IMR-90 (cell line): ENCODE measurements at regions not wholly inside any gene's neighbourhood (a gene's known extent, or its start where the extent isn't known, plus 50 kb on each side); places are given as distances from the start of the nearest gene placed in this dataset.

Source experiments
- ATAC-seq: fragments of 200-7000 bp; cut with Tn5 transposase; 2 replicates; pipeline ENCODE4 v1.9.1; 2020; ENCODE audit warnings: low read depth, mild to moderate bottlenecking, moderate library complexity
- BruUV-seq: library from RNA; stranded (reverse); fragments of 400-500 nt; replicated peaks from 2 replicates; lab custom pipeline; 2021; lab: Mats Ljungman, UMichigan
- CTCF ChIA-PET: fragments of 300-600 bp; formaldehyde crosslinking; extraction: SDS; loops from one replicate; lab custom pipeline; 2021; ENCODE audit warnings: antibody characterized with exemption; lab: Yijun Ruan, JAX
- POLR2A ChIA-PET: fragments of 300-600 bp; sonication (Branson Sonifier 250); formaldehyde crosslinking; loops from one replicate; lab custom pipeline; 2022; ENCODE audit warnings: antibody characterized with exemption; ENCODE audit not compliant: unreplicated experiment; lab: Charles Lee
- DNase-seq: peaks from one replicate; pipeline ENCODE4 v3.0.0; 2013
- H2AFZ ChIP-seq: replicated peaks from 2 replicates; pipeline ENCODE3; 2013; ENCODE audit warnings: low read length, mild to moderate bottlenecking; ENCODE audit not compliant: poor library complexity
- H2AK5ac ChIP-seq: 2 replicates; pipeline ENCODE4 v1.6.1; 2013; ENCODE audit warnings: low read depth, low read length, inconsistent platforms
- H2AK9ac ChIP-seq: replicated peaks from 2 replicates; pipeline ENCODE3; 2013; ENCODE audit warnings: mild to moderate bottlenecking, low read depth, low read length, moderate library complexity; ENCODE audit not compliant: poor library complexity
- H2BK120ac ChIP-seq: 2 replicates; pipeline ENCODE4 v1.6.1; 2013; ENCODE audit warnings: low read depth, low read length, inconsistent platforms
- H2BK15ac ChIP-seq: 3 replicates; pipeline ENCODE4 v1.6.1; 2013; ENCODE audit warnings: low read depth, low read length, inconsistent platforms
- H2BK20ac ChIP-seq: 2 replicates; pipeline ENCODE4 v1.6.1; 2013; ENCODE audit warnings: low read depth, mild to moderate bottlenecking, inconsistent platforms, low read length, moderate library complexity
- H2BK5ac ChIP-seq: 2 replicates; pipeline ENCODE4 v1.6.1; 2013; ENCODE audit warnings: mild to moderate bottlenecking, low read depth, low read length, inconsistent platforms; ENCODE audit not compliant: poor library complexity, severe bottlenecking
- H3K14ac ChIP-seq: replicated peaks from 2 replicates; pipeline ENCODE4 v1.6.1; 2013; ENCODE audit warnings: low read depth, low read length, inconsistent platforms
- H3K18ac ChIP-seq: 2 replicates; pipeline ENCODE4 v1.6.1; 2013; ENCODE audit warnings: low read depth, low read length, control low read depth
- H3K23ac ChIP-seq: 2 replicates; pipeline ENCODE4 v1.6.1; 2013; ENCODE audit warnings: low read depth, low read length, inconsistent platforms
- H3K27ac ChIP-seq: 2 replicates; pipeline ENCODE4 v1.5.1; 2013; ENCODE audit warnings: mild to moderate bottlenecking, control low read depth, low read length; ENCODE audit not compliant: insufficient read depth
- H3K27me3 ChIP-seq: 2 replicates; pipeline ENCODE4 v1.6.1; 2013; ENCODE audit warnings: low read length; ENCODE audit not compliant: control insufficient read depth, insufficient read depth
- H3K36me3 ChIP-seq: 2 replicates; pipeline ENCODE4 v1.6.1; 2013; ENCODE audit warnings: low read length, mixed read lengths; ENCODE audit not compliant: control insufficient read depth, insufficient read depth
- H3K4ac ChIP-seq: 2 replicates; pipeline ENCODE4 v1.6.1; 2013; ENCODE audit warnings: low read depth, low read length, inconsistent platforms
- H3K4me1 ChIP-seq: 2 replicates; pipeline ENCODE4 v1.6.1; 2013; ENCODE audit warnings: low read length, mixed read lengths; ENCODE audit not compliant: control insufficient read depth, insufficient read depth
- H3K4me2 ChIP-seq: 2 replicates; pipeline ENCODE4 v1.6.1; 2013; ENCODE audit warnings: low read depth, mild to moderate bottlenecking, control low read depth, low read length, moderate library complexity
- H3K4me3 ChIP-seq: 2 replicates; pipeline ENCODE4 v1.5.1; 2013; ENCODE audit warnings: low read depth, mild to moderate bottlenecking, control low read depth, low read length, moderate library complexity; ENCODE audit not compliant: insufficient read depth
- H3K56ac ChIP-seq: 2 replicates; pipeline ENCODE4 v1.6.1; 2013; ENCODE audit warnings: low read length, inconsistent platforms; ENCODE audit not compliant: insufficient read depth; ENCODE audit errors: extremely low read depth
- H3K79me1 ChIP-seq, 2 experiments: 2 replicates each; pipeline ENCODE4 v1.6.1; 2013; ENCODE audit warnings: low read length in 2 of 2, inconsistent platforms in 1 of 2, low read depth in 1 of 2
- H3K9ac ChIP-seq: 2 replicates; pipeline ENCODE4 v1.6.1; 2013; ENCODE audit warnings: low read depth, low read length, control low read depth
- H3K9me1 ChIP-seq: 2 replicates; pipeline ENCODE4 v1.6.1; 2013; ENCODE audit warnings: low read length, inconsistent platforms; ENCODE audit not compliant: insufficient read depth
- H3K9me3 ChIP-seq: 2 replicates; pipeline ENCODE4 v1.6.1; 2013; ENCODE audit warnings: low read length; ENCODE audit not compliant: control insufficient read depth, insufficient read depth
- H4K20me1 ChIP-seq: 2 replicates; pipeline ENCODE4 v1.6.1; 2013; ENCODE audit warnings: low read length, inconsistent platforms; ENCODE audit not compliant: insufficient read depth
- H4K5ac ChIP-seq: 2 replicates; pipeline ENCODE4 v1.6.1; 2013; ENCODE audit warnings: mild to moderate bottlenecking, low read depth, low read length, control low read depth
- H4K8ac ChIP-seq, 2 experiments: 2 replicates each; pipeline ENCODE4 v1.6.1; 2013; ENCODE audit warnings: low read depth in 2 of 2, low read length in 2 of 2, control low read depth in 1 of 2, inconsistent platforms in 1 of 2
- H4K91ac ChIP-seq: 2 replicates; pipeline ENCODE4 v1.6.1; 2013; ENCODE audit warnings: low read depth, low read length, inconsistent platforms; ENCODE audit not compliant: insufficient read depth
- BHLHE40 ChIP-seq: fragments of 150-350 bp; IDR thresholded peaks from 2 replicates; pipeline ENCODE4 v1.6.1; 2016; ENCODE audit warnings: mild to moderate bottlenecking, low read depth, low read length
- CEBPB ChIP-seq: IDR thresholded peaks from 2 replicates; pipeline ENCODE4 v1.6.1; 2012; ENCODE audit warnings: low read depth, low read length, improper control_type of control experiment
- CHD1 ChIP-seq: IDR thresholded peaks from 2 replicates; pipeline ENCODE4 v1.6.1; 2012; ENCODE audit warnings: low read depth, low read length, improper control_type of control experiment
- CTCF ChIP-seq: conservative IDR thresholded peaks from 2 replicates; pipeline ENCODE4 v1.5.1; 2012; ENCODE audit warnings: mild to moderate bottlenecking, low read depth, low read length, improper control_type of control experiment
- ELK1 ChIP-seq: fragments of 150-350 bp; IDR thresholded peaks from 2 replicates; pipeline ENCODE4 v1.6.1; 2016; ENCODE audit warnings: low read depth, mild to moderate bottlenecking, low read length, moderate library complexity, borderline replicate concordance
- FOS ChIP-seq: fragments of 150-350 bp; IDR thresholded peaks from 2 replicates; pipeline ENCODE4 v1.6.1; 2016; ENCODE audit warnings: low read depth, low read length
- MAFK ChIP-seq: IDR thresholded peaks from 2 replicates; pipeline ENCODE4 v1.6.1; 2012; ENCODE audit warnings: low read depth, low read length, improper control_type of control experiment
- MAZ ChIP-seq: IDR thresholded peaks from 2 replicates; pipeline ENCODE4 v1.6.1; 2012; ENCODE audit warnings: low read depth, mild to moderate bottlenecking, low read length, improper control_type of control experiment, moderate library complexity, borderline replicate concordance
- MXI1 ChIP-seq: IDR thresholded peaks from 2 replicates; pipeline ENCODE4 v1.6.1; 2012; ENCODE audit warnings: low read depth, mild to moderate bottlenecking, low read length, moderate library complexity, borderline replicate concordance
- NFE2L2 ChIP-seq: fragments of 150-350 bp; IDR thresholded peaks from 2 replicates; pipeline ENCODE4 v1.6.1; 2016; ENCODE audit warnings: low read depth, mild to moderate bottlenecking, low read length
- POLR2A ChIP-seq: IDR thresholded peaks from 2 replicates; pipeline ENCODE4 v1.6.1; 2012; ENCODE audit warnings: mild to moderate bottlenecking, low read depth, low read length
- RAD21 ChIP-seq: IDR thresholded peaks from 2 replicates; pipeline ENCODE4 v1.6.1; 2012; ENCODE audit warnings: low read length, improper control_type of control experiment
- RCOR1 ChIP-seq: IDR thresholded peaks from 2 replicates; pipeline ENCODE4 v1.6.1; 2012; ENCODE audit warnings: mild to moderate bottlenecking, low read length, improper control_type of control experiment; ENCODE audit not compliant: insufficient replicate concordance
- RFX5 ChIP-seq: IDR thresholded peaks from 2 replicates; pipeline ENCODE4 v1.8.0; 2012; ENCODE audit warnings: low read depth, mild to moderate bottlenecking, low read length, moderate library complexity
- SMC3 ChIP-seq: fragments of 150-350 bp; IDR thresholded peaks from 2 replicates; pipeline ENCODE4 v1.6.1; 2016; ENCODE audit warnings: low read depth, mild to moderate bottlenecking, antibody characterized with exemption, low read length, moderate library complexity
- USF2 ChIP-seq: fragments of 150-350 bp; IDR thresholded peaks from 2 replicates; pipeline ENCODE4 v1.6.1; 2017; ENCODE audit warnings: mild to moderate bottlenecking, antibody characterized with exemption, low read length, low read depth
- WGBS, 2 experiments: methylation state at CpG; one replicate each; pipeline versions ENCODE4 v1.1.5 to v1.1.7; 2013; ENCODE audit warnings: missing lambda C conversion rate in 2 of 2; ENCODE audit not compliant: insufficient read length in 1 of 2; ENCODE audit errors: extremely low coverage in 2 of 2; 5-methylcytosine and 5-hydroxymethylcytosine counted together
- dilution Hi-C: fragments of 300-500 bp; cut with HindIII; formaldehyde crosslinking; loops from one replicate; pipeline ENCODE4 v1.14.3; 2018; ENCODE audit warnings: low sequenced_read_pairs; ENCODE audit not compliant: unreplicated experiment
- in situ Hi-C: fragments of 300-500 bp; cut with MboI; formaldehyde crosslinking; loops from 3 replicates; pipeline ENCODE4 v1.14.3; 2019; ENCODE audit warnings: low sequenced_read_pairs, inconsistent platforms, mixed read lengths
- intact Hi-C: fragments of 100-400 bp; cut with micrococcal nuclease; formaldehyde crosslinking; loops from 2 replicates; pipeline ENCODE4 v1.10.0; 2022

GRCh38 chrX:87110142-87110541 lies 407.5 kb upstream of the KLHL4 start:
- H3K9ac ChIP-seq = no peak overlapping the region
- H4K20me1 ChIP-seq = no peaks in the 10 kb centered on the region
- no peak overlapping the region for H4K8ac ChIP-seq
- H3K4me1 ChIP-seq = no peaks in the 10 kb centered on the region
- no peak overlapping the region for H3K18ac ChIP-seq
- no peak overlapping the region for H2AK9ac ChIP-seq
- no peak for TF ChIP-seq MXI1
- TF ChIP-seq USF2 = no peak
- TF ChIP-seq CHD1 = no peak
- TF ChIP-seq MAFK = no peak
- TF ChIP-seq POLR2A = no peak
- TF ChIP-seq CEBPB = no peak
- no peak for TF ChIP-seq RFX5
- no peak for TF ChIP-seq RCOR1
- TF ChIP-seq FOS = no peak
- no peak for TF ChIP-seq CTCF
- TF ChIP-seq NFE2L2 = no peak
- no peak for TF ChIP-seq BHLHE40
- no peak for TF ChIP-seq SMC3
- TF ChIP-seq MAZ = no peak
- no peak for TF ChIP-seq ELK1
- no peak for TF ChIP-seq RAD21
- no peak overlapping the region for H4K91ac ChIP-seq
- dilution Hi-C loops (no loop called here), in situ Hi-C loops (no loop called here), intact Hi-C loops (no loop called here)
- ATAC-seq = no peak
- no peak overlapping the region for H3K27ac ChIP-seq
- H2BK120ac ChIP-seq = no peak overlapping the region
- H3K27me3 ChIP-seq = no peaks in the 10 kb centered on the region
- H3K9me3 ChIP-seq = no peaks in the 10 kb centered on the region
- H4K5ac ChIP-seq = no peak overlapping the region
- H3K4ac ChIP-seq = no peak overlapping the region
- no peak overlapping the region for H2BK20ac ChIP-seq
- H3K23ac ChIP-seq = no peak overlapping the region
- no peaks in the 10 kb centered on the region for H3K79me1 ChIP-seq
- no TSS peak for BruUV-seq
- no peak overlapping the region for H3K56ac ChIP-seq
- no CpG with 5 or more reads among the region's 2 CpGs for WGBS, 2 experiments
- H2AK5ac ChIP-seq = no peak overlapping the region
- H3K4me2 ChIP-seq = no peak overlapping the region
- POLR2A ChIA-PET = no interaction called here
- no peak overlapping the region for H3K4me3 ChIP-seq
- H2BK5ac ChIP-seq = no peak overlapping the region
- H3K9me1 ChIP-seq = no peaks in the 10 kb centered on the region
- no peak overlapping the region for H2AFZ ChIP-seq
- DNase-seq = no peak
- H3K36me3 ChIP-seq = no peaks in the 10 kb centered on the region
- H2BK15ac ChIP-seq = no peak overlapping the region
- H3K14ac ChIP-seq = no peak overlapping the region
- CTCF ChIA-PET = no interaction called here
